DMS114 treated with DMSO at 0.1 percent for 48 hours (cell line): ENCODE measurements at regions not wholly inside any gene's neighbourhood (a gene's known extent, or its start where the extent isn't known, plus 50 kb on each side); places are given as distances from the start of the nearest gene placed in this dataset.

ENCODE experiments used
- DNase-seq: peaks from one replicate; lab custom pipeline; 2025; ENCODE audit not compliant: unreplicated experiment; lab: John Stamatoyannopoulos, UW

DNA sequence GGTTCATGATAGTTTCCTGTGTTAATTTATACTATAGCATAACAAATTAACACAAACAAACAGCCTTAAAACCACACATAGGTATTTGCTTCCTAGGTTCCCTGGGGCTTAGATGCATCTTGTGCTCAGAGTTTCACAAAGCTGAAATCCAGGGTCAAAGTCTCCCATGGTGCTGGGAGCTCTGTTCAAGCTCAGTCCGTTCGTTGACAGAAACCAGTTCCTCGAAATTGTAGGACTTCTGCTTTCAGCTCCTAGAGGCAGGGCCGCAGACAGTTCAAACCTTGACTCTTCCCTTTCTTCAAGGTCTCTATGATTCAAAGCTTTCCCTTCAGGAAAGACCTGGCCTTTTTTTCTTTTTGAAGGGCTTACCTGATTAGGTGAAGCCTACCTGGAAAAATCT, 90.5 kb downstream of the VSTM2A start:
- DNase-seq = no peak

DNA sequence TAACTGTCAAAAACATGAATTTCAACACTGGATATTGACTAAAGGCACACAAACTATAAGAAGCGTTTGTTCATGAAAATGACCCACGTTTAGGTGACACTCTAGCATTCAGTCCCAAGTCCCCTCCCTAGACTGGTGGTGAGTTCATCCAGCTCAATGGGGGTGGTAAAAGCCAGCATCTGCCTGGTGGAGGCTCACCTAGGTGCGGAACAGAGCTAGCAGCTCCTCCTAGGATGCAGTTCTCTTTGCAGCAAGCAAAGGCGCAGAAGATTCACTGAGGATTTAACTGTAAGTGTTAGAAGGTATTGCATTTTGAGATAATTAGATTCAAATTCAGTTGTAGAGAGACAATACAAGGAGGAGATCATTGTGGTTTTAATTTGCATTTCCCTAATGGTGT, 87.6 kb downstream of the VSTM2A start:
- DNase-seq = no peak

DNA sequence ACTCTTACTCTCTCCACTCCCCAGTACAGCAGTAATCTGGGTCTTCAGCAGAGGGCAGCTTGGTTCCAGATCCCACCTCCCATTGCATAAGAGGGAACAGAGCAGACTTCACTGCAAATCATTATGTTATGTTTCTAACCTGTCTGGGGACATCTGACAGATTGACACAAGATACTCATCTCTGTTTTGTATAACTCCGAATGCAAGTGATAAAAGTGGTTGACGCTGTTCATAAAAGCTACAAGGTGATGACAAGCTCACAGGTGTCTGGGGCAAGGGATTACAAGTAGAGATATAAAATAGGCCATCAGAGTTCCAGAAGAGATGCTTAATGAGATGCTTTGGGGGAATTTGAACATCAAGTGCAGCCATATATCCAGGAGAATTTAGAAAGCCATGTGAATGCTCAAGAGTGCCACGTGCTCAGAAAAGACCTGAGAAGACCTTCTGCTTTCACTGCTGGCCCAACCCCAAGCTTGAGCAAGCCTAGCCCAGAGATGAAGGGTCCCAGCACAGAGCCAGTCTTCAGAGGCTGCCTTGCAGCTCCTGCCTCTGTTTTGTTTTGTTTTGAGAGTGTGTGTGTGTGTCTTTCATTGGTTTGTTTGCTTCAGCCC, 80.6 kb downstream of the VSTM2A start:
- DNase-seq = no peak
